Ovary (tissue), 3 donors: ENCODE measurements at regions not wholly inside any gene's neighbourhood (a gene's known extent, or its start where the extent isn't known, plus 50 kb on each side); places are given as distances from the start of the nearest gene placed in this dataset.

ENCODE experiments used
- CTCF ChIP-seq, 3 donors: fragments of 450-650 bp in 2 of 3; fragments of 200-600 bp in 1 of 3; IDR thresholded peaks; one replicate each; pipeline versions ENCODE4 v1.5.1 to v1.8.0; 2016 to 2022; ENCODE audit warnings: antibody characterized with exemption in 3 of 3, mild to moderate bottlenecking in 1 of 3
- POLR2A ChIP-seq: fragments of 450-650 bp; IDR thresholded peaks from one replicate; pipeline ENCODE4 v1.6.1; 2017; ENCODE audit warnings: antibody characterized with exemption, mild to moderate bottlenecking, moderate library complexity
- donor health status: DM: no; HTN: no; CAD: no.

DNA sequence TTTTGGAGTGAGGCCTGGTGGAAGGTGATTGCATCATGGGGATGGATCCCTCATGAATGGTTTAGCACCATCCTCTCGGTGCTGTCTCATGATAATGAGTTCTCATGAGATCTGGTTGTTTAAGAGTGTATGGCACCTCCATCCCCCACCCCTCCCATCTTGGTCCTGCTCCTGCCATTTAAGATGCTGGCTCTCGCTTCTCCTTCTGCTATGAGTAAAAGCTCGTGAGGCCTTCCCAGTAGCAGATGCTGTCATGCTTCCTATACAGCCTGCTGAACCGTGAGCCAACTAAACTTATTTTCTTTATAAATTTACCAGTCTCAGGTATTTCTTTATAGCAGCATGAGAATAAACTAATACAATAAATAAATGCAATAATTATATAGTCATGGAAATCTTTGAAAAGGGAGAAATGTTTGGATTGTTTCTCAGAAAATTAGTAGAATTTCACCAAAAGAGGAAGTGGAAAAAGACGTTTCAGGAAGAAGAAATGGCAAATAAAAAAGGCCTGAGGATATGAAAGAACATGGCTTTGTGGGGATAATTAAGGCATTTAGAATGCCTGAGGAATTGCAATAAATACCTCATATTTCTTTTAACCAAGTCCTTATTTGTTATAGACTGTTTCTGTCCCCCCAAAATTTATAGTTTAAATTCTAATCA lies 451.2 kb upstream of the ADGRL4 start:
- TF ChIP-seq CTCF (IDR thresholded peaks at IDR 0.05) (no peak), POLR2A (no peak)
